ENCODE measurements at regions not wholly inside any gene's neighbourhood (a gene's known extent, or its start where the extent isn't known, plus 50 kb on each side); places are given as distances from the start of the nearest gene placed in this dataset.
"Not testable (repeated sequence)": the region's sequence is repeated elsewhere in the genome, so short reads cannot be mapped to it uniquely, and the experiment has no call there.

DNA sequence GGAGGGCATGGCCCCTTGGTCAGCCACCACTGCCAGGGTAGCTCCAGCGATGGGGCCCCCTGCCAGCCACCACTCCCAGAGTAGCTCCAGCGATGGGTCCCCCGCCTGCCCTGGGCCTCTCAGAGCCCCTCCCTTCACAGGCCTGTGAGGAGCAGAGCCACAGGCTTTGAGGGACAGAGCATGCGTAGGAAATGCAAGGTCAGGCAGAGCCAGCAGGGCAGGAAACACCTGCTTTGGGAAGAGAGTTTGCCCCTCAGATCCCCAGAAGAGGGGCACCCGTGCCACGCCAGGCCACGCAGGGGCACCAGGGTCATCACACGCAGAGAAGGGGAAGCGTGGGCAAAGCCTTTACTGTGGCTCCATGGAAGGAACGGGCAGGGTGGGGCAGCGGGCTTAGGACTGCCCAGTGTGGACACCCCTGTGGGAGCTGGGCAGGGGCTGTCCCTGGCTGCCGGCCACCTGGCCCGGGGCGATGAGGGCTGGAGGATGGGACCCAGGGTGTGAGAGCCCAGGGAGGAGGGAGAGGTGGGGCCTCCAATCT is 477.8 kb downstream of the BRD1 start:
- DNase-seq (ENCODE audit: low read depth): no peak

DNA sequence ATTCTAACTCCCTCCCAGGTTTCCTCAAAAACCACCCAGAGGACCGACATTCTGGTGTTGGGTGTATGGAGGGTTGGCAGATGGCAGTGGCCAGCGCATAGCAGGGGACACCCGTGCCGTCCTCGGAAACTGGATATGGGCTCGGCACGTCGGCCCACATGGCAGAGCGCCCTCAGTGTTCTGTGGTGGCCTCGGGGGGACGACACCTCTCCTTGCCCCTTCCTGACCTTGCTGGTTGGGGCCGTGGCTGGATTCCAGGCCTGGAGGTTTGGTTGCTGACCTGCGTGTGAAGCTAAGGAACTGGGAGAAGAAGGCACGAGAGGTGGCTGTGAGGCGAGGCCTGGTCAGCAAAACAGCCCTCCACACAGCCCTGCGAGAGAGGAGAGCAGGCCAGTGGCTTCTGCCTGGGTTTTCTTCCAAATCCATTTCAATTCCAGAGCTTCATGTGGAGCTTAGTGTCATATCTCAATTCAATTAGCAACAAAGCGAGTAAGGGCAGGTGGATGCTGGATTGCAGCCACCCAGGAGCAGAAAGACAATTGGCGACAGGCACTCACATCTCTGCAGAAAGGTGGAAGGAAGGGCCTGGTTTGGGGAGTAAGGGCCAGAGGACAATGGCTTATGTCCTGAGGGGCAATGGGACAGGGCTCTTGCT is 478.4 kb downstream of the BRD1 start:
- no peak for DNase-seq (ENCODE audit: low read depth)

DNA sequence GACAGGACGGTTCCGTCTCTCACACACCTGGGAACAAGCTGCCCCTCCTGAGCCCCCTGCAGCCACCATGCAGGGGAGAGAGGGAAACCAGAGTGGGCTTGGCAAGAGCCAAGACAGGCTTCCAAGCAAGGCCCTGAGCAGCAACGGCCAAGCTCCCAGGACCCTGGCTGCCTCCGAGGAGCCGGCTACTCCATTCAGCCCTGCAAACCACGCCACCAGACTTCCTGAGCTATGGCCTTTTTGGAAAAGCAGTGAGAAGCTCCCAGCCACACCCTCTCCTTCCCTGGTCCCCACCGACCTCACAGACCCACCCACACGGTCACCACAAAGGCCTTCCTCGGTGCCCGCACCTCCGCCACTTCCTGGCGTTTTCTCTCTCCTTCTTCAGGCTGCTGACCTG is 479.0 kb downstream of the BRD1 start:
- no peak for DNase-seq (ENCODE audit: low read depth)

DNA sequence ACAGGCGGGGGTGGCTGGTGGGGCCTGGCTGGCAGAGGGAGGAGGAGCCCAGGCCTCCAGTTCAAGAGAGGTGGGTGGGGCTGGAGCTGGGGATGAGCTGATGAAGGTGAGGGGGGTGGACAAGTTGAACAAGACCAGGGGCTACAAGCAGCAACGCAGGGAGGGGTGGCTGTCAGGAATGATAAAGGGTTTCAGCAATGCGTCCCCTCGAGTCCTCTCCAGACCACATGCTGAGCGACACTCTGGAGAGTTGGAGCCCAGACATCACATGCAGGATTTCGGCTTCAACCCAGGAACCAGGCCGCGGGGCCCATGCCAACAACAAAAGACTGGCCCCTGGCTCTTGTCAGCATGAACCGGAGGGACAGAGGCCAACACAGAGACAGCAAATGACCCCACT is 480.3 kb downstream of the BRD1 start:
- no peak for DNase-seq (ENCODE audit: low read depth)

DNA sequence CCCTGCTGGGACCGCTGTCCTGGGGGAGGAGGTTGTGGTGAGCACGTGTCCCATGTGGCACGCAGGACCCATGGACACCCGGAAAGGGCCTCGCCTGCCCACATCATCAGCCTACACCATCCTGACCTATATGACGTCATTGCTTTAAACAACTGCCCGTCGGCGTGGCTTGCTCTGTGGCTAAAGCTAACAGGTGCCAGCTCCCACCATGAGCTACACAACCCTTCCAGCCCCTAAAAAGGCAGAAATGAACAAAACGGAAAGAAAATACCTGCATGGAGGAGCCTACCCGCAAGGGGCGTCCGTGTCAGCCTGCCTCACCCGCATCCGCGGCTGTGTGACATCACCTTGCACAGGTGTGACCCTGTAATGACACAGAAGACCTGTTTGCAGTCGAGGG is 481.8 kb downstream of the BRD1 start:
- DNase-seq (ENCODE audit: low read depth): no peak

DNA sequence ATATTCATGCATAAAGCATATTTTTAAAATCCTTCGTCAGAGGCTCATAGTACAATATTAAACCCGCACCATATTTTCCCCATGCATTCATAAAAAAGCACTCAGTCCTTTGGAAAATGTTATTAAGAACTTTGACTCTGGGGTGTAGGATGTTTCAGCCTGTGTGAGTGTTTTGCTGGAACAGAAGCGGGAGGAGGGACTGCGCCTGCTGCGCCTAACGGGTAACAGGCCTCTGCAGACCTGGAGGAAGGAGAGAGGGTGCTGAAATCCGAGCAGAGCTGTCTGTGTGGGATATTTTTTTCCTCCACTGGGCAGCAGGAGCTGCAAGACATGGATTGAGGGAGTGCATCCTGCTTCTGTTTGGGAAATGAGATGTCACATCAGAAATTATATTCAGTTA is 483.0 kb downstream of the BRD1 start:
- DNase-seq (ENCODE audit: low read depth): no peak

DNA sequence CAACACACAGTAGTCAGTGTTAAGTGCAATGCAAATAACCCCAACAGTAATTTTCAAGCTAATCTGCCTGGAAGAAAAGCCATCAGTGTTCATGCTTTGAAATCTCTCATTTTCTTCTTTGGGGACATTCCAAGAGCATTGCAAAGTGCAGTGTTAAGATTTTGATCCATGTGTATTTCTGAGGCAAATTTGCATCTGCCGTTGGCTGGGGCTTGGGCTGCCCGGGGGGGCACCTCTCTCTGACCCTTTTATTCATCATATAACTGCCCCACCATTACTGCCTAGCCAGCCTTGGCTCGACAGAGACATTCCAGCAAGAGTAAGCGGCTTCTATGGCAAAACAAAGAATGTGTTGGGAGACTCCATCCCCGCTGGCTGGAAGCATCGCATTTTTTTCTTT is 483.5 kb downstream of the BRD1 start:
- DNase-seq (ENCODE audit: low read depth): no peak

DNA sequence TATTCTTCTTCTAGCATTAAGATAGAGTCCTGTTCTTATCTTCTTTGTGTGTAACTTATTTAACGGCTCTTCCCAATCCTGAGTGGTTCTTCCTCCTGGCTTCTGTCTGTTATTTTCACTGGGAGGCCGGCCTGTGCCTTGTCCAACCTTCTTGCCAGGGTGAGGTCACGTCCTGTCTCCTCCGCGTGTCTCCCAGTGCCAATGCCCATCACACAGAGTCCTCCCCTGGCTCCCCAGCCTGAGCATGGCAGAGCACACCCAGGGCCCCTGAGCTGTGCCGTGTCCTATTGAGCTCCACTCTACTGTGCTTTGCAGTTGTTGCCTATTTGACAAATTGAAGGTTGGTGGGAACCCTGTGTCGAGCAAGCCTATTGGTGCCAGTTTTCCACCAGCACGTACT is 487.3 kb downstream of the BRD1 start:
- no peak for DNase-seq (ENCODE audit: low read depth)

DNA sequence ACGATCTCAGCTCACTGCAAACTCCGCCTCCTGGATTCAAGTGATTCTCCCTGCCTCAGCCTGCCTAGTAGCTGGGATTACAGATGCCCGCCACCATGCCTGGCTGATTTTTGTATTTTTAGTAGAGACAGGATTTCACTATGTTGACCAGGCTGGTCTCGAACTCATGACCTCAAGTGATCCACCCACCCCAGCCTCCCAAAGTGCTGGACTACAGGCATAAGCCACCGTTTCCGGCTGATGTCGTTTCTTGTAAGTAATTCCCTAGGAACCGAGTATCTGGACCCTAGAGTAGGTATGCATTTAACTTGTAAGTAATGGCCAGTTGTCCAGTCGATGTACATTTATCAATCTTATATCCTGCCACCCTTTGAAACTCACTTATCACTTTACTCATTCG is 491.2 kb downstream of the BRD1 start:
- not testable (repeated sequence) for DNase-seq (ENCODE audit: low read depth)

DNA sequence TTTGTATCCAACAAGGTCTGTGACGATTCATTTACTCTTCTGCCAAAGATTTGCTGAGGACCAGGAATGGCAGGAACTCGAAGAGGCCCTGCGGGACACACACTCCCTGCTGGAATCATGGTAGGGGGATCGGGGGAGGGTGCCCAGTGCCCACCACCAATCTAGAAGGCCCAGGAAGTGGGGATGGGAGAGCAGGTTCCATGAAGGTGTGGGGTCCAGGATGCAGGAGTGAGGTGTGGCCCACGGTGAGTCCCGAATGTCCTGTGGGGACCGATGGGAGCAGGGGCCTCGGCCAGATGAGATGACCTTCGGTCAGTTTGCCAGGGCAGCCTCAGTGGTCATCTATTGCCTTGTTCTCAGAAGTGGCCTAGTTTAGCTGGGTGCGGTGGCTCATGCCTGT is 492.7 kb downstream of the BRD1 start:
- DNase-seq (ENCODE audit: low read depth): no peak

DNA sequence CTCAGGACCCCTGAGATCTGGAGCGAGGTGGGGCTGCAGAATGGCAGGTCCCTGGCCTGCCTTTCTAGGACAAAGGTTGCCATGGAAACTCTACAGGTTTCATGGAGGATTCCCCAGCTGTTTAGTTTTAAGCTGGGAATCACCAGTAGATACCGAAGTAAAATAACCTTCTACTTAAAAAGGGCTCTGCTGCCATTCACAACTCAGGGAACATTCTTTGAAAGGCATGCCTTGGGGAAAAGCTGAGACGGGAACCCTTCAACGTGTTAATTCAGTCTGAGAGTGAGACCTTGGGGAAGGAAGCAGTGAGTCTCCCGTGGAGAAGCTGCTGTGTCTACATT is 493.3 kb downstream of the BRD1 start:
- no peak for DNase-seq (ENCODE audit: low read depth)

DNA sequence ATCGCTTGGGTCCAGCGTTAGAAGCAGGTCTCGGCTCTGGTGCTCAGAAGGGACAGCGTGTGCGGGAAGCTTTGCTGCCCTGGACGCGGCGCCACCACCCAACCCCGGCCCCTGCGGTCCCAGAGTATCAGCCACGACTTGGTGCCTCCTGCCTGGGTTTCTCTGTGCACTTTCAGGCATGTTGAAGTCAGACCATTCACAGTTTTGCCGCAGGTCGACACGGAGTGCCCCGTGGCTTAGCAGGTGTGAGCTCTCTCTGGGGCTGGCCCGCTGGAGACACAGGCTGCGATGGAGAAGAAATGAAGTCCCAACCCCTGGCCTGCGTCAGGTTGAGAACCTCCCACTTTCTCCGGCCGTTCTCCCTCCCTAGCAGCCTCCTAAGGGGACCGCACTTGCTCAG is 494.5 kb downstream of the BRD1 start:
- no peak for DNase-seq (ENCODE audit: low read depth)

DNA sequence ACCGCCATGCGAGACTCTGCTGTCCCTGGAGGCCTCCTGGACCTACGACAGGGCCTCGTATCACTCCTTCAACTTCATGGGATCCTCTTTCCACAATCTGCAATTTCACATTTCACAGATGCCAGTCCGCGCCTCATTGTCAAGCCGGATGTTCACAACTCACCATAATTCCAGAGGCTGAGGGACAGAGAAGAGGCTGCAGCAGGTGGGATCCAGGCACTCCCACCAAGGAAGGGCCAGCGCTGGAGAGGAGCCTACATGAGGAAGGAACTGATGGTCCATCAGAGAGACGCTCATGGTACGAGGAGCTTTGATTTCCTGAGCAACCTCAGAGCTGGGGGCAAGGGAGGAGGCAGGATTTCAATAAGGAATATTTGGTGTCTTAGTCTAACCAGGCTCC is 495.0 kb downstream of the BRD1 start:
- no peak for DNase-seq (ENCODE audit: low read depth)

DNA sequence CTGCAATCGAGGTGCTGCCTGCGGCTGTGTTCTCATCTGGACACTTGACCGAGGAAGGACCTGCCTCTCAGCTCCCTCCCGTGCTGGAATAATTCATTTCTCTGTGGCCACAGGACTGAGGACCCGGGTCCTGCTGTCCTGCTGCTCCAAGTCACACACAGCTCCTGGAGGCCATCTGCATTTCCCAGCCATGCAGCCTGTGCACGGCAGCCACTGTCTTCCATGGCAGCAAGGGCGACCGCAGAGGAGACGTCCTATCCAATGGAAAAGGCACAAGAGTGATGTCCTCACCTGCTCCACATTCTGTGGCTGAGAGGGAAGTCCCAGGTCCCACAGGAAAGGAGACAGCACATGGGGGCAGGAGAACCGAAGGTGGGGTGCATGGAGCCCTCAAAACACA is 495.8 kb downstream of the BRD1 start:
- no peak for DNase-seq (ENCODE audit: low read depth)

DNA sequence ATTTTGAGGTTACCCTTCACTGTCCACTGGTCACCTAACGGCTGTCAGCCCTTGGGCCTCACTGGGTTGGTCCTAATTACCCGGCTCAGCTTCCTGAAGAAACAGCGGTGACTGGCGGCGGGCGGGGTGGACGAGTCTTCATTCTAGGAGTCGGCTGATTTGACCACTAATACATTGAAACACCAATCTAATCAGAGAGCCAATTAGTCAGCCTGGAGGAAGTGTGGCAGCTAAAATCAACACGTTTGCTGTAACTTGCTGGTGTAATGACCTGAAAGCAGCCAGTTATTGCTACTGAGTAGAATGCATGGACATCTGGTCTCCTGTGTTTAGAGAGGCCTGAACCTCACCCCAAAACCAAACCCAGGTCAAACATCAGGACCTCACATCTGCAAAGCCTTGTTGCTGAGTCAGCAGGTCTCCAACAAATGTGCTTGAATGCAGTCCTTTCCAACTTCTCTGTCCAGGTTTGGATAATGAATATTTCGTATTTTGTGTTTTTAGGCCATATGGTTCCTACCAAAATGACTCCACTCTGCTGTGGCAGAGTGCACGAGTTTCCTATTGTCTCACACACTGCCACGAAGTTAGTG is 496.4 kb downstream of the BRD1 start:
- no peak for DNase-seq (ENCODE audit: low read depth)

DNA sequence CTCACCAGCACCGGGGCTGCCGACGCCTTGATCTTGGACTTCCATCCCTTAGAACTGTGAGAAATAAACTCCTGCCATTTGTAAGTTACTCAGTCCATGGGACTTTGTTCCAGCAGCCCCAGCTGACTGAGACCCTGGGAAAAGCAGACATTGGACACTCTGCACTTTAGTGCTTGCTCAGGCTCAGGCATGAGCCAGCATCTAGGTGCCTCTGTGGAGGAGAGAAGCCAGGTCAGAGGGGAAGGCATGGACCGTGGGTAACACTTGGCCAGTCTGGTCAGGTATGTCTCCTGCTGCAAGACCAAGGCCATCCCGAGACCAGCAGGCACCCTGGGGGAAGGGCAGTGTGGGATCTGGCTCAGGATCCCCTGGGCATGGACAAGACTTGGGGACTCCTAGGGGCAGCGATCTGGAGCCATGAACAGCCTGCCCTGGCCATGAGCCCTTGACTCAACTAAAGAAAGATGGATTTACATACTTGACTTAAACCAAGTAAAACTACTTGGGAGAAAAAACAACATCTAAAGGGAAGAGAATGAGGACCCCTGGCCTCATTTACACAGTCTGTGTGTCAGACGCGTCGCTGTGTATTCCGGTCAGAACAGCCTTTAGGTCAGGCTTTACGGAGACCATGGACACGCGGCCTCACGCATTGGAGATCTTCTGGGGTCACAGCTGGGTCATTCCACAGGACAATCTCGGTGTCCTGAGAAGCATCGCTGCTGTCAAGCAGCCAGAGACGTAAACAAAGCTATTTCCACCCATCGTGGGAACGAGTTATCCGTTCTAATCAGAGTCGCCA is 497.1 kb downstream of the BRD1 start:
- no peak for DNase-seq (ENCODE audit: low read depth)

DNA sequence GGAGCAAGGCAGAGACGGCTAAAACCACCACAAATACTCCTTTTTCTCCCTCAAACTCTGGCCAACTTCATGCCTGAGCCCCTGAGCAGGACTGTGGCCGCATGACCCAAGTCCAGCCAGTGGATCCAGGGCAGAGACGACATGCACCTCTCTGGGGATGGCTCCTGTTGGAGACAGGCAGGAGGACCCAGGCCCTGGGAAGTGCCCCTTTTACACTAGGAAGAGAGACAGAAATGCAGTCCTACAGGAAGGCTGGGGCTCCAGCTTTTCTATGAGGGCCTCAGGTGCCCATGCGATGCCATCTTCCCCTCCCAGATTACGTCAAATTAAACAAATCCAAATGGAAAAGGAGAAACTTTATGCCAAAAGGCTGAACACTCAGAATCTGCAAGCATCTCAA is 498.0 kb downstream of the BRD1 start:
- DNase-seq (ENCODE audit: low read depth): no peak

DNA sequence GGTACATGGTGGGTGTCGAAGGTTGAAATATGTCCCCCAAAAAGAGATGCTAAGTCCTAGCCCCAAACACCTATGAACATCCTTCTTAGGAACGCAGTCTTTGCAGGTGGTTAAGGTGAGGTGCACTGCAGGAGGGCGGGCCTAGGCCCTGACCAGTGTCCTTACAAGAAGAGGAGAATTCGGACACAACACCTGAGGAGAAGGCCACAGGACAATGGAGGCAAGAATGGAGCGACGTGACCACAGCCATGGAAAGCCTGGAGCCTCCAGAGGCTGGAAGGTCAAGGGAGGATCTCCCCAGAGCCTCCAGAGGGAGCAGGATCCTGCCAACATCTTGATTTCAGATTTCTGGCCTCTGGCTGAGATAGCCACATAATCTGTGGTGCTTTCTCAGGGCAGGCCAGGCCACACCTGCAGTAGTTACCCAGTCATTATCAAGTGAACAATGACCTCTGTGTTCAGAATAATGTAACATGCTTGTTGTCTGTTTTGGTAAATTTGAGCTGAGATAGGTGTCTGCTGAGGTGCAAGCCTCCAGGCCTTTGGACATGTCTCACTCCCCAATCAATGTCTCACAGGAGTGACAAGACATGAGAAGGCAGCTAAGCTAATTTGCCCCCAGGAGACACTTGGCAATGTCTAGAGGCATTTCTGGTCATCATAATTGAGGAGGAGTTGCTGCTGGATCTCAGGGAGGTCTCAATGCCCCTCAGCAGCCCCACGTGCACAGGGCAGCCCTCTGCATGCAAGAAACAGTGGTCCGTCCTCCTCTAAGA is 498.9 kb downstream of the BRD1 start:
- DNase-seq (ENCODE audit: low read depth): no peak

DNA sequence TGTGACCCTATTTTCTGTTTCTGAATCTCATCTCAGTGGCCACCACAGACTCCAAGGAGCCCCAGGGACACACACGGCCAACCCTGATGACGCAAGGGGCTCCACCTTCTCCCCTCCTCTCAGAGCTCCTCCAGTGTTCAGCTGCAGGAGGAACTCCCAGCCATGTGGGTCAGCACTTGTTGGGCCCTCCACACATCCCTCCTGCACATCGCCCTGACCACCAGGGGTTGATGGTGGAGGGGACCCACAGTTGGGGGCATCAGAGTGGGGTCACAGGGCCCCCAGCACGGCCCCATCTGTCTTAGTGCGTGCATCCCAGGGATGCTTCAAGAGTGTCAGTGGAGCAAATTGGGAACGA is 499.6 kb downstream of the BRD1 start:
- no peak for DNase-seq (ENCODE audit: low read depth)

DNA sequence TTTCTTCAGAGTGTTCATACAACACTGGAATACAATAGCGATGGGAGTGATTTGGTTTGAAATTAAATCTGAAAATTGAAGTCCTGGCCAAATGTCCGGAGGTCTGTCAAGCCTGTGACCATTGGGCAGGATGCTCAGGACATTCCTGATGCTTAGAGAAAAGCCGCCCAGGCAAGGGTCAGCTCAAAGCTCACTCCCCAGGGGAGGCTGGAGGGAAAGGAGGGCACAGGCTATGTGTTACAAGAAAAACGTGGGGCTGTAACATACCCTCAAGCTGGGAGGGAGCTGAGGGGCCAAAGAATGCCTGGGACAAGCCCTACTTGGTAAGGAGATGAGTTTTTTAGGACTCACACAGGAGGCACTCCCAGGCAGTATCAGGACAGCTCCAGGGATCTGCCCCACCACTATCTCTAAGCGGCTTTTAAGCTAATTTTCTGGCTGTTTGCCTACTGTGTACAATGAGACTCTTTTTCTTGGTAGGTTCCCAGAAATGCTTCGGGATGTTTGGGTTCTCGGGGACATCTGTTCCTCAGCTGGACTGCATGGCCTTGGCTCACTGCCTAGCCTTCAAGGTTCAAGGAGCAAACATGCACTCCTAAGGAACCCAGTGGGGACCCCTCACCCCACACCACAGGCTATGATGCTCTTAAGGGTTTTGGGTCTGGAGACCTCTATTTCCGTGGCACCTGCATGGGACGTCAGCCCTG is 500.1 kb downstream of the BRD1 start:
- DNase-seq (ENCODE audit: low read depth): no peak

DNA sequence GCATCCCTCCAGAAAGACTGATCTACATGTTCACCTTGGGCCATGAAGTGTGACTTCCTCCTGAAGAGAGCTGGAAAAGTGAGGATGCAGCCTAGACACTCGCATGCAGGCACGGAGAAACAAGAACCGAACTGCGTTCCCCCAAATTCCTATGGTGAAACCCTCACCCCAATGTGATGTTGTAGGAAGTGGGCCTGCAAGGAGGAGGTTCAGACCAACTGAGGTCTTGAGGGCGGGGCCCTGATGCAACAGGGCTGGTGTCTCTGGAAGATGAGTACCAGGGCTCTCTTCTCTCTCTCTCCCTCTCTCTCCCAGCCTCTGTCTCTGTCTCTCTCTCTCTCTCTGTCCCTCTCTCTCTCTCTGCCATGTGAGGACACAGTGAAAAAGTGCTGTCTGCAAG is 501.1 kb downstream of the BRD1 start:
- no peak for DNase-seq (ENCODE audit: low read depth)

Measured in non-pigmented ciliary epithelial cell (primary cell).